Epithelial cell of esophagus (primary cell): ENCODE measurements at regions not wholly inside any gene's neighbourhood (a gene's known extent, or its start where the extent isn't known, plus 50 kb on each side); places are given as distances from the start of the nearest gene placed in this dataset.

Experiments used
- DNase-seq: peaks from one replicate; pipeline ENCODE4 v3.0.0; 2010; ENCODE audit warnings: low read depth
- H3K4me3 ChIP-seq: 2 replicates; pipeline ENCODE4 v1.5.1; 2011; ENCODE audit warnings: mild to moderate bottlenecking, low read length, control low read depth
- TF ChIP-seq, protein P1 (sequence below): IDR thresholded peaks from 2 replicates; pipeline ENCODE4 v1.5.1; 2011; ENCODE audit warnings: low read depth, mild to moderate bottlenecking, low read length, control low read depth, inconsistent platforms; ENCODE audit not compliant: insufficient read depth; ENCODE audit errors: missing control alignments

DNA sequence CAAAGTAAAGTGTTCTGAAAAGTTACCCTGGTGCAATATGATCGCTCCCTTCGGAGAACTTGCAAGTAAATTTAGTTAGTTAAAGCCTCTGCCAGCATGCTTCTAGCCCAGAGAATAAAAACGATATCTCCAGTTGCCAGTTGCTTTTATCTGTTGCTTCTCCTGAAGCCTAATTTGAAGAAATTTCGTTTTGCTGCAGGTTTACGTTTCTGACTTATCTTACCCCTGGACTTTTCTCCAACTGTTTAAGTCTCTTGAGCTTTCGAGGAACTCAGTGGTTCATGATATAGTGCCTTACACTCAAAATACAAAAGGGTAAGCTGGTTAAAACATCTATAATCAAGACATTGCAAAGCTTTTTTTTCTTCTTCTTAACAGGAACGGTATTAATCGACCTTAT is 131.1 kb downstream of the FAM161A start:
- no peak overlapping the region for H3K4me3 ChIP-seq
- TF ChIP-seq, protein P1, sequence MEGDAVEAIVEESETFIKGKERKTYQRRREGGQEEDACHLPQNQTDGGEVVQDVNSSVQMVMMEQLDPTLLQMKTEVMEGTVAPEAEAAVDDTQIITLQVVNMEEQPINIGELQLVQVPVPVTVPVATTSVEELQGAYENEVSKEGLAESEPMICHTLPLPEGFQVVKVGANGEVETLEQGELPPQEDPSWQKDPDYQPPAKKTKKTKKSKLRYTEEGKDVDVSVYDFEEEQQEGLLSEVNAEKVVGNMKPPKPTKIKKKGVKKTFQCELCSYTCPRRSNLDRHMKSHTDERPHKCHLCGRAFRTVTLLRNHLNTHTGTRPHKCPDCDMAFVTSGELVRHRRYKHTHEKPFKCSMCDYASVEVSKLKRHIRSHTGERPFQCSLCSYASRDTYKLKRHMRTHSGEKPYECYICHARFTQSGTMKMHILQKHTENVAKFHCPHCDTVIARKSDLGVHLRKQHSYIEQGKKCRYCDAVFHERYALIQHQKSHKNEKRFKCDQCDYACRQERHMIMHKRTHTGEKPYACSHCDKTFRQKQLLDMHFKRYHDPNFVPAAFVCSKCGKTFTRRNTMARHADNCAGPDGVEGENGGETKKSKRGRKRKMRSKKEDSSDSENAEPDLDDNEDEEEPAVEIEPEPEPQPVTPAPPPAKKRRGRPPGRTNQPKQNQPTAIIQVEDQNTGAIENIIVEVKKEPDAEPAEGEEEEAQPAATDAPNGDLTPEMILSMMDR: no peak
- DNase-seq: no peak

DNA sequence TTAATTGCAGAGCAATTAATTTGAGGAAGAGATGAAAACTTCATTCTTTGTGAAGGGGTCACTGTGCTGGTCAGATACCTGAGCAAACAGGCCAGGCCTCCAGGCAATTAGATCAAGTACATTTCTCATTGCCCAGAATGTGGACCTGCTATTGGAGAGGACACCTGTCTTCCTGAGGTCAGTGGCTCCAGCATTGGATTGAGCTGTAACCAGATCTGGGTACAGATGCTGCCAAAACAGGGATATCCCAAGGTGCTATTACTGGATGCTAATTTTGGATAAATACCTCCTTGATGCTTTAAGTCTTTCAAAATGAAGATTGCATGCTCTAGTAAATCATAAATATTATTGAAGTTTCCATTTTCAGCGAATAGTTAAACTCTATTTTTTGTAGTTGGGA is 131.5 kb downstream of the FAM161A start:
- H3K4me3 ChIP-seq: no peak overlapping the region
- TF ChIP-seq, protein P1: no peak
- no peak for DNase-seq

DNA sequence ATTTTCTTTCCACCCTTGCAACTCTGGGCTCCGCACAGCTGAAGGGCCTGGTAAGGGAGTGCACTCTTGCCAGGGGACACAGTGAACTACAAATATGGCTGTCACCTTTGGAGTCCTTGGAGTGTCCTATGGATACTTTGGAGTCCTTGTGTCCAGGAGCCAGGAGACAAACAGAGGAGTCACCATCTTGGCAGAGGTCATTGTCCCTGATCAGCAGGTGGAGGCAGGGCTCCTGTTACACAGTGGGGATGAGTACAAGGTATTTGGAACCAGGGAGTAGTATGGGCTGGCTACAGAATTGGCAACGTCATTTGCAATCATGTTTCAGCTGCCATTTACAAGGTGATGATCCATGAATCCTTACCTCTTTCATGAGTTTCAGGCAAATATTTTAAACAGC is 132.5 kb downstream of the FAM161A start:
- no peak overlapping the region for H3K4me3 ChIP-seq
- no peak for DNase-seq
- TF ChIP-seq, protein P1: no peak

DNA sequence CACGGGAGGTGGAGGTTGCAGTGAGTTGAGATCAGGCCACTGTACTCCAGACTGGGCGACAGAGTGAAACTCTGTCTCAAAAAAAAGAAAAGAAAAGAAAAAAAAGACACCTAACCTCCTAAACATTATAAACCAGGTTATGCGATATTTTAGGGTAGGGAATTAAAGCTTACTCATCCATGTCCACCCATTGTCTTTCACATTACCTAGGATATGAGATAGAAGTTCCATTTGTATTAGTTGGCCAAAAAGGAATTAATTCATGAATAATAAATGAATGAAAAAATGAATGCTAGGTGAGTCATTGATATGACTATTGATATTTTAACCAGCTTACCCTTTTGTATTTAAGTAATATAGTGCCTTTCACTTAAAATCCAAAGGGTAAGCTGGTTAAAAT is 132.9 kb downstream of the FAM161A start:
- peak; percentile 42 for DNase-seq
- H3K4me3 ChIP-seq: no peak overlapping the region
- TF ChIP-seq, protein P1: no peak

DNA sequence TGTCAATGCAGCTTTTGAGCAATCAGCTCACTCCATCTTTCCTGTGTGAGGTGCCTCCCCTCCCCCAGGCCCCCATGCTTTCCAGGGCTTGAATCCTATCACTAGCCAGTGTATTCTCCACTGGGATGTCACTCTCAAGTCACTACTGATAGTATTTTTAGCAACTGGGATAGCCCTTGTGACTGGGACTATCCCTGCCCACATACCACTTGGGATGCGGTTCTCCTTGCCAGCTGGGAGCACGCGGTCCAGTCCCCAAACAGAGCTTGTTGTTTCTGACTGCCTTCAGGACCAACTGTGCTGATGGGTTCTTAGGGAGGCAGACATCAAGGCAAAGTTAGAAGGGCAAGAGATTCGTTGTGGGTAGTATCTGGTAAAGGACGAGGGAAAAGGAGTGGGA is 134.9 kb downstream of the FAM161A start:
- no peak for DNase-seq
- no peak overlapping the region for H3K4me3 ChIP-seq
- TF ChIP-seq, protein P1: no peak

DNA sequence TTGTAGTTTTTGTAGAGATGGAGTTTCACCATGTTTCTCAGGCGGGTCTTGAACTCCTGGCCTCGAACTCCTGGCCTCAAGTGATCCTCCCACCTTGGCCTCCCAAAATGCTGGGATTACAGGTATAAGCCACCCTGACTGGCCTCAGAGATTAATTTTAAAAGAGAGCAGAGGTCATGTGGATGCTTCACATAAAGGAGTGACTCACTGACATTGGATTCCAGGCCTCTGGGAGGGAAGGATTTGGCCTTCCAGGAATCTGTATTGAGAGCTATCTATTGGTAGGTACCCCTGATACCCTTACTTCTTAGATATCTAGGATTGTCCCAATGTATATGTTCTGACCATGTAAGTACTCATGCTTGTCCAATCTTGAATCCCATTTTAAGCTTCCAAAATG is 138.4 kb downstream of the FAM161A start:
- no peak for DNase-seq

DNA sequence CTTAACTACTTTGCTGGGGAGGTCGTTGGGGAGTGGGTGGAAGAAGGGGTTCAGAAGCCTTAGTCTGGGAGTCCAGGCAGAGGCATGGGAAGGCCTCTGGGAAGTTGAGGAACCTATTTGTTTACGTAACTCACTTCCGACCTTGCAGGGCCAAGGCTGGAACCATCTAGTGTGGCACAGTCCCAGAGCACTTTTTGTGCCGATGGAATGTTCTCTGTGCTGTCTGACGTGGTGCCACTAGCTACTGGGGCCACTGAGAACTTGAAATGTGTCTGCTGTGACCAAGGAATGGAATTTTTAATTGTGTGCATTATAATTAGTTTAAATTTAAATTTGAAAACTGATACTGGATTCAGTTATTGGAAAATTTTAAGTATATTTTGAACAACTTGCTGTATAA is 139.7 kb downstream of the FAM161A start:
- TF ChIP-seq, protein P1: no peak
- no peak overlapping the region for H3K4me3 ChIP-seq
- DNase-seq: no peak

More for the DNA sequence above, 138.4 kb downstream of the FAM161A start:
- H3K4me3 ChIP-seq: no peak overlapping the region
- TF ChIP-seq, protein P1: no peak
